T47D (cell line): ENCODE measurements at regions not wholly inside any gene's neighbourhood (a gene's known extent, or its start where the extent isn't known, plus 50 kb on each side); places are given as distances from the start of the nearest gene placed in this dataset.

Experiments used
- DNase-seq, 2 experiments: peaks; one replicate each; pipeline versions ENCODE4 v3.0.0 to v3.0.0-alpha.2; 2011 to 2012; ENCODE audit warnings: low read depth in 1 of 2, low spot score in 1 of 2
- JUND ChIP-seq: IDR thresholded peaks from 2 replicates; pipeline ENCODE4 v1.6.1; 2012; ENCODE audit warnings: low read depth
- in situ Hi-C: cut with HindIII; loops from 2 replicates; pipeline ENCODE4 v1.10.0; 2016; ENCODE audit warnings: low sequenced_read_pairs, low pct_unique_long_range_greater_than_20kb

DNA sequence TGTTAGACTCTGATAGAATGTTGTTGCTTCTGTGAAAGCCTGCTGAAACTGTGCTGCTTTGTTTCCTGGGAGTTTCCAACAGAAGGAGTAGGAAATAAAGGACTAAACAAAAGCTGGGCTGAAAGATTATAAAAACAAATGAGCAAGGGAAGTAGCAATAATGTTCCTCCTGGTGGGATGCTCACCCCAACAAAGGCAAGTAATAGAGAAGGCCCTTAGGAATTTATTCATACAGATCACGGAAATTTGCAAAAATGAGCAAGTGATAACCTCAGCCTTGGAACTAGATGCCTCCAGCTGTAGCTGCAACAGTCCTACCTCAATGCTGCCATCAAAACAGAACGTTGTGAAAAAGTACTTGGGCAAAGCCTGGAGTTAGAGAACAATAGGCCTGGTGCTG, 1248.0 kb upstream of the C9orf72 start:
- DNase-seq, result no peak
- in situ Hi-C loops, result no loop called here
- no peak for TF ChIP-seq JUND

DNA sequence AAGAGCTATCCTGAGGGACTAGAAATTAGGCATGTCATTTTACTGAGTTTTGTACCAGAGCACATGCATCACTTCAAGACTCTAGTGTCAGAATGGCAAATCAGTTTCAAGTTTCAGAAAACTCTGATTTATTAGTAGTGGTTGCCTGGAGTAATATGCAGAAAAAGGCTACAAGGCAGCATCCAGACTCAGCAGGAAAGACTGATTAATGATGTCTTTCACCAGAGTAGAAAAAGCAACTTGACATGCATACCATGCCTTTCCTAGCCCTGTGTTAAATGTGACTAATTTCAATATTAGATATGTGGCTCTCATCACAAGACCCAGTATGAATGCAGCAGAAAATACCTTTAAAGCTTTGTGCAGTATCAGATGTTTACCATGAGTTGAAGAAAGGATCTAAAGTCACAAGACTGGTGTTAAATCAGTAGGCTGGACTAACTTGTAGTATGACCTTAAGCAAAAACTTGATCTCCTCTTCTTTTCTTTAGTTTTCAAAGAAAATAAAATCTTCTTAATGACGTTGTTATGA, 1251.2 kb upstream of the C9orf72 start:
- in situ Hi-C loops, result no loop called here
- DNase-seq, result no peak
- no peak for TF ChIP-seq JUND

GRCh38 chr9:28832168-28832770, 1259.0 kb upstream of the C9orf72 start:
- TF ChIP-seq JUND, result no peak
- DNase-seq, result no peak
- in situ Hi-C loops, result no loop called here

- TF ChIP-seq JUND, result no peak
- in situ Hi-C loops, result no loop called here
- DNase-seq, result no peak
These were observed 1260.9 kb upstream of the C9orf72 start for GRCh38 chr9:28834156-28834555.

DNA sequence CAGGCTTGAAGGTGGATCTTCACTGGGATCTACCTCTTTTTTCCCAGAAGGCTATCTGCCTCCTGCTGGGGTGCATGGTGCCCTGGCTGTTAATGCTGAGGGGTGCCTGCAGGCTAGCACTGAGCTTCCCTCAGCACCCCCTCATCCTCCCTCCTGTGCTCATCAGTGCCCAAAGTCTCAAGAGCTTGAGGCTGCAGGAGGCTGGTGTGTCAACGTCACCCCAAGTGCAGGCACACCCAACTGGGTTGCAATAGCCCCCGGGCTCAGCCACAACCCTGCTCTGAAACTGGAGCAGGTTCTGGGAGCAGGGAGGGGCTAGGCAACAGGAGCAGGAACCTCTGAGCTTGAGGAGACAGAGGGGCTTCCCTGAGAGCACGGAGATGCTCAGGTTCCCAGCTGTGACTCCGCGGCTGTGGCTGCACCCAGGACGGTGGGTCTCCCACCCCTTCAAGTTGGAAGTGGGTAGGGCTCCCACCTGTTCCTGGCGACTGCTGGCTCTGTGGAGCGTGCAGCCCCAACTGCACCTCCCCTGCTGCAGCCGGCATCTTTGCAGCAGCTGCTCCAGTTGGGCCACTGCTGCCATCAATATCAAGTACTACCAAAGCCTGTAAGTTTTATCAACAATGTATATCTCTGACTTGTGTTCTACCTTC, 1266.6 kb upstream of the C9orf72 start:
- in situ Hi-C loops, result no loop called here
- DNase-seq, result no peak
- TF ChIP-seq JUND, result no peak

DNA sequence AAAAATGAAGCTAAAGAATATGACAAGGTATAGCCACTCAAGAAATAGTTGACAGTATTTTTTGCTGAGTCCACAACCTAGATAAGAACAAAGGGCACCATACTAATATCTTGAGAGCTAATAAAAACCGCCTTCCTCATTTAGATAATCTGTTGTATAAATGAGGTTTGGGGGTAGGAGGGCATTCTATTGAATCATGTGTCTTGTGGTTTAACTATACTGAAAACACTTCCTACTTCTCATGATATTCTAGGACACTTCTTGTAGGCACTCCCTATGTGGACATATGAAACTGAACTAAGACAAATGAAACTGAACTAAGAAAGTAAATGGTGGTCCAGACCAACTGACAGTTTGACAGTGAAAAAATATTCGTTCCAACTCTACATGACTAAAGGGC, 1268.5 kb upstream of the C9orf72 start:
- DNase-seq, result no peak
- no peak for TF ChIP-seq JUND
- in situ Hi-C loops, result no loop called here

GRCh38 chr9:28847331-28847730, 1274.0 kb upstream of the C9orf72 start:
- DNase-seq, result no peak
- TF ChIP-seq JUND, result no peak
- in situ Hi-C loops, result no loop called here

DNA sequence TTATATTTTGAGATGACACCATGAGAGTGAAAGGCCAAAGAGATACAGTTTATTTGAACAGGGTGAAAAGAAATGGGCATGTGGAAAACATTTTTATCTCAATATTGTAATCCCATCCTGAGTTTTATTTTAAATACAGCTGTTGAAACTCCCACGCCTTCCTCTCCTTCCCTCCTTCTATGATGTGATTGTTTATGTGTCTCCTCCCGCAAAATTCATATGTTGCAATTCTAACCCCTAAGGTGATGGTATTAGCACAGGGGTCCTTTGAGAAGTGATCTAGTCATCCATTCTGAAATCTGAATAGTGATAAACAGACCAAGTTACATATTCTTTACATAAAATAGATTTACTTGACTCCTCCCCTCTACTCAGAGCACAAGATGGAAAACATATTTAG, 1275.4 kb upstream of the C9orf72 start:
- DNase-seq, result no peak
- TF ChIP-seq JUND, result no peak
- in situ Hi-C loops, result no loop called here

DNA sequence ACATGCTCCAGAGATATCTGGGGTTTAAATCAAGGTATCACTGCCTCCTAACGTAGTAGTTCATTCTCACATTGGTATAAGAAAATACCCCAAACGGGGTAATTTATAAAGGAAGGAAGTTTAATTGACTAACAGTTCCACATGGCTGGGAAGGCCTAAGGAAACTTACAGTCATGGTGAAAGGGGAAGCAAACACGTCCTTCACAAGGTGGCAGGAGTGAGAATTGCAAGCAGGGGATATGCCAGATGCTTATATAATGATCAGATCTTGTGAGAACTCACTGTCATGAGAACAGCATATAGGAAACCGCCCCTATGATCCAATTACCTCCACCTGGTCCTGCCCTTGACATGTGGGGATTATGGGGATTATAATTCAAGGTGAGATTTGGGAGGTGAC, 1280.2 kb upstream of the C9orf72 start:
- no peak for DNase-seq
- TF ChIP-seq JUND, result no peak
- in situ Hi-C loops, result no loop called here

GRCh38 chr9:28866951-28867350, 1293.7 kb upstream of the C9orf72 start:
- DNase-seq, result no peak
- in situ Hi-C loops, result no loop called here
- TF ChIP-seq JUND, result no peak

GRCh38 chr9:28868228-28868990, 1295.1 kb upstream of the C9orf72 start:
- no peak for DNase-seq
- no peak for TF ChIP-seq JUND
- in situ Hi-C loops, result no loop called here

DNA sequence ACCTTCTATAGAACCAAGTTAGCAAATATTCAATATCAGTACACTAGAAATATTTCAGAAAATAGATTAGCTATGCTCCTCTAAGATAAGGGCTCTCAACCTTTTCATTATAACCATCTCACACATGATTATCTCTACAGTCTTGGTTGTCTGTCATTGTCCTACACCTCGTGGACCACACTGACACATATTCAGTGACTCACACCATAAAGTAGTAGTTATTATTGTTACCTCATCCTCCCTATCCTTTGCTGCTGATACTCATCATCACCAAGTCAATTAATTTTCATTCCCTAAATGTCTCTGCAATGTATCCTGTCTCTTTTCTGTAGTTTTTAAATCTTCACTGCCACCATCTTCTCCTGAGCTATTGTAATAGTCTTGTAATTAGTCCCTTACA, 1309.2 kb upstream of the C9orf72 start:
- DNase-seq, result no peak
- in situ Hi-C loops, result no loop called here
- TF ChIP-seq JUND, result no peak

GRCh38 chr9:28883234-28883633, 1310.0 kb upstream of the C9orf72 start:
- DNase-seq, result no peak
- TF ChIP-seq JUND, result no peak
- in situ Hi-C loops, result no loop called here
